GM12878 (cell line): ENCODE measurements at regions not wholly inside any gene's neighbourhood (a gene's known extent, or its start where the extent isn't known, plus 50 kb on each side); places are given as distances from the start of the nearest gene placed in this dataset.

ENCODE experiments used
- POLR2AphosphoS5 ChIP-seq: IDR thresholded peaks from 2 replicates; pipeline ENCODE4 v1.6.1; 2011; ENCODE audit warnings: mild to moderate bottlenecking, low read length, inconsistent platforms
- TF ChIP-seq, protein P1 (sequence below): fragments of 450-650 bp; IDR thresholded peaks from 2 replicates; pipeline ENCODE4 v1.6.1; 2017; ENCODE audit warnings: mild to moderate bottlenecking, moderate library complexity
- TF ChIP-seq, protein P2 (sequence below), 3 experiments: IDR thresholded peaks in 2 of 3; conservative IDR thresholded peaks in 1 of 3; 2 replicates each; pipeline ENCODE4 v1.5.1; 2011; ENCODE audit warnings: low read depth in 3 of 3, low read length in 3 of 3, mild to moderate bottlenecking in 3 of 3, control low read depth in 2 of 3, moderate library complexity in 2 of 3, inconsistent platforms in 1 of 3, mixed read lengths in 1 of 3; ENCODE audit not compliant: control insufficient read depth in 2 of 3, insufficient read depth in 1 of 3; ENCODE audit errors: extremely low read depth in 1 of 3

DNA sequence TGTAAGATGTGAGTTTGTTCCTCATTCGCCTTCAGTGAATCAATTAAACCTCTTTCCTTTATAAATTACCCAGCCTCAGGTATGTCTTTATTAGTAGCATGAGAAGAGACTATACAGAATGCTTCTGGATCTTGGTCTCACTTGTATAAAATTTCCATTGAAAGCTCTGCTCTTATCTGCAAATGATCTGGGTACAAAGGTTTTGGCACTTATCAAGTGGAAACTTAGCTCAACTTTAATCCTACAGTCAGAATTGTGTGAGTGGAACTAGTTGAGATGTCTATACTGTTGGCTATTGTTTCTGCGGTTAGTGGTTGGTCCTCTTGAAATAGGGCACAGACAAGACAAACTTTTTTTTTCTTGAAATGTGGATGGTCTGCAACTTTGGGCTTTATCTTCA lies 71.2 kb upstream of the CHORDC1 start:
- TF ChIP-seq, protein P1, sequence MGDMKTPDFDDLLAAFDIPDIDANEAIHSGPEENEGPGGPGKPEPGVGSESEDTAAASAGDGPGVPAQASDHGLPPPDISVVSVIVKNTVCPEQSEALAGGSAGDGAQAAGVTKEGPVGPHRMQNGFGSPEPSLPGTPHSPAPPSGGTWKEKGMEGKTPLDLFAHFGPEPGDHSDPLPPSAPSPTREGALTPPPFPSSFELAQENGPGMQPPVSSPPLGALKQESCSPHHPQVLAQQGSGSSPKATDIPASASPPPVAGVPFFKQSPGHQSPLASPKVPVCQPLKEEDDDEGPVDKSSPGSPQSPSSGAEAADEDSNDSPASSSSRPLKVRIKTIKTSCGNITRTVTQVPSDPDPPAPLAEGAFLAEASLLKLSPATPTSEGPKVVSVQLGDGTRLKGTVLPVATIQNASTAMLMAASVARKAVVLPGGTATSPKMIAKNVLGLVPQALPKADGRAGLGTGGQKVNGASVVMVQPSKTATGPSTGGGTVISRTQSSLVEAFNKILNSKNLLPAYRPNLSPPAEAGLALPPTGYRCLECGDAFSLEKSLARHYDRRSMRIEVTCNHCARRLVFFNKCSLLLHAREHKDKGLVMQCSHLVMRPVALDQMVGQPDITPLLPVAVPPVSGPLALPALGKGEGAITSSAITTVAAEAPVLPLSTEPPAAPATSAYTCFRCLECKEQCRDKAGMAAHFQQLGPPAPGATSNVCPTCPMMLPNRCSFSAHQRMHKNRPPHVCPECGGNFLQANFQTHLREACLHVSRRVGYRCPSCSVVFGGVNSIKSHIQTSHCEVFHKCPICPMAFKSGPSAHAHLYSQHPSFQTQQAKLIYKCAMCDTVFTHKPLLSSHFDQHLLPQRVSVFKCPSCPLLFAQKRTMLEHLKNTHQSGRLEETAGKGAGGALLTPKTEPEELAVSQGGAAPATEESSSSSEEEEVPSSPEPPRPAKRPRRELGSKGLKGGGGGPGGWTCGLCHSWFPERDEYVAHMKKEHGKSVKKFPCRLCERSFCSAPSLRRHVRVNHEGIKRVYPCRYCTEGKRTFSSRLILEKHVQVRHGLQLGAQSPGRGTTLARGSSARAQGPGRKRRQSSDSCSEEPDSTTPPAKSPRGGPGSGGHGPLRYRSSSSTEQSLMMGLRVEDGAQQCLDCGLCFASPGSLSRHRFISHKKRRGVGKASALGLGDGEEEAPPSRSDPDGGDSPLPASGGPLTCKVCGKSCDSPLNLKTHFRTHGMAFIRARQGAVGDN: no peak
- TF ChIP-seq, protein P2, sequence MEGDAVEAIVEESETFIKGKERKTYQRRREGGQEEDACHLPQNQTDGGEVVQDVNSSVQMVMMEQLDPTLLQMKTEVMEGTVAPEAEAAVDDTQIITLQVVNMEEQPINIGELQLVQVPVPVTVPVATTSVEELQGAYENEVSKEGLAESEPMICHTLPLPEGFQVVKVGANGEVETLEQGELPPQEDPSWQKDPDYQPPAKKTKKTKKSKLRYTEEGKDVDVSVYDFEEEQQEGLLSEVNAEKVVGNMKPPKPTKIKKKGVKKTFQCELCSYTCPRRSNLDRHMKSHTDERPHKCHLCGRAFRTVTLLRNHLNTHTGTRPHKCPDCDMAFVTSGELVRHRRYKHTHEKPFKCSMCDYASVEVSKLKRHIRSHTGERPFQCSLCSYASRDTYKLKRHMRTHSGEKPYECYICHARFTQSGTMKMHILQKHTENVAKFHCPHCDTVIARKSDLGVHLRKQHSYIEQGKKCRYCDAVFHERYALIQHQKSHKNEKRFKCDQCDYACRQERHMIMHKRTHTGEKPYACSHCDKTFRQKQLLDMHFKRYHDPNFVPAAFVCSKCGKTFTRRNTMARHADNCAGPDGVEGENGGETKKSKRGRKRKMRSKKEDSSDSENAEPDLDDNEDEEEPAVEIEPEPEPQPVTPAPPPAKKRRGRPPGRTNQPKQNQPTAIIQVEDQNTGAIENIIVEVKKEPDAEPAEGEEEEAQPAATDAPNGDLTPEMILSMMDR (IDR thresholded peaks at IDR 0.05 in 2 of 3, conservative IDR thresholded peaks at IDR 0.05 in 1 of 3; ENCODE audit: control insufficient read depth in 2 of 3, extremely low read depth in 1 of 3, insufficient read depth in 1 of 3, low read depth in 3 of 3, low read length in 3 of 3): no peak
- TF ChIP-seq POLR2AphosphoS5: no peak
